Choroid plexus epithelial cell (primary cell): ENCODE measurements at regions not wholly inside any gene's neighbourhood (a gene's known extent, or its start where the extent isn't known, plus 50 kb on each side); places are given as distances from the start of the nearest gene placed in this dataset.

Source experiments
- DNase-seq: peaks from one replicate; pipeline ENCODE4 v3.0.0-alpha.2; 2010; ENCODE audit warnings: low read depth
- H3K4me3 ChIP-seq: 2 replicates; pipeline ENCODE4 v1.5.1; 2011; ENCODE audit warnings: low read depth, mild to moderate bottlenecking, control low read depth, low read length, moderate library complexity
- CTCF ChIP-seq: conservative IDR thresholded peaks from 2 replicates; pipeline ENCODE4 v1.5.1; 2011; ENCODE audit warnings: low read depth, mild to moderate bottlenecking, control low read depth, inconsistent platforms, low read length, moderate library complexity

- TF ChIP-seq CTCF = no peak
- peak; percentile 4 for DNase-seq
Observed at GRCh38 chr4:180635281-180635680, 1607.9 kb upstream of the TENM3 start.

DNA sequence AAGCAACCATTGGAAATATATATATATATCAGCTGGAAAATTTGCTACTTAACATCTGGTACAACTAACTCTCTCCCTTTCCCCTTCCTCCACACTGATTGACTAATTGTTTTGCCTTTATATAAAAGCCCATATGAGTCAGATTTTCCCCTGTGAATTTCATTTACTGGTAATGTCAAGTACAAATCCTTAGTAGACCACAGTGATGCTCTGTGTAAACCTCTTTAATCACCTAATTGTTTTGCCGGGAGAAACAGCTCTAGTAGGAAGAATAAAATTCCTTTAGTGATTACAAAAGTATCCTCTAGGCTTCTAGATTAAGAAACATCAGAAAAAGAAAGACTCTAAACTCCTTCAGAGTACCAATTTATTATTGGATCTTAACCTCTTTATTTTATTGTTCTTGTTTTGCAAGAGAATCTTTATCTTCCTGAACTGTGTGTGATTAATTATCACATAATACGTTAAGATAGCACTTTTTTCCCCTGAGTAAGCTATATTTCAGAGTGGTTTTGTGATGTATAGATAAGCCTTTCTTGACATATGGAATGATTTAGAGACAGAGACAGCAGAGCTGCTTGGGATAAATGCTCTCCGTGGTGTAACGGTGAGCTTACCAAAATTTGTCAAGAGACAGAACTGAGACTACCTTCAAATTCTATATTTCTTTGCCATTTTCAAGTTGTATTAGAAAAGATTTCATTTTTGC is 1606.4 kb upstream of the TENM3 start:
- no peak overlapping the region for H3K4me3 ChIP-seq
- peak; percentile 3 for DNase-seq
- TF ChIP-seq CTCF = no peak

More at GRCh38 chr4:180635281-180635680, 1607.9 kb upstream of the TENM3 start:
- H3K4me3 ChIP-seq = no peak overlapping the region

DNA sequence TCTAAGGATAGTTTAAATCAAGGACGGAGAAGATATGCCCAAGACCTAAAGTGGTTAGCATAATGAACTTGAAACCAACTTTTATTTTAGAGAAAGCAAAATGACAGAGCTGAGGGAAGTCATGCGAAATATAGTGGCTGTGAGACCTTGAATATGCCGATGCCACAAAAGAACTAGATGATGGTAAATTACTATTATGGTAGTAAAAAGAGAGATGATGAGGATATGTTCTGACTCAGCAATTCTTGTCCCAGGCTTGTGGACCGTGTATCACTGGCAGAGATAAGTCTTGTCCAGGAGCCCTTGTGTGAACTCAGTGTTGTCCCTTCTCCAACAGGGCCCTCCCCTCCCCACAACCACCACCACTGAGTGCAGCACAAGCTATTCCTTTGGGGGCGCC is 1605.6 kb upstream of the TENM3 start:
- no peak for TF ChIP-seq CTCF
- no peak for DNase-seq
- no peak overlapping the region for H3K4me3 ChIP-seq

DNA sequence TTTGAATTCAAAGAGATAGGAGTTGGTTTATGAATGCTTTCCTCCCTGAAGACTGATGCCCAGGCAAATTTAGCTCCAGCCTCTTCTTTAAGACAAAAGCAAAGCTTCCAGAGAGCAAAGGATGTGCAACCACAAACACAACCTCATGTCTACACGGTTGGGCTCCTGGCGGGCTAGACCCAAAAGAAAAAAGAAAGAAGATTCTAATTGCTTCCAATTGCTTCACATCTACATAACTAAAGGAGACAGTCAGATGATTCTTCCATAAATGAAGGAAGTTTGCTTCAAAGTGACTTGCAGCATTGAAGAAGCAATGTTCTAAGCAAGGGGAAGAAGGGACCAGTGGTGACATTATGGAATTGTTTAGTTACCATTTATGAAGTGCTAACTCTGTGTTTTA is 1603.0 kb upstream of the TENM3 start:
- DNase-seq = no peak
- no peak for TF ChIP-seq CTCF
- no peak overlapping the region for H3K4me3 ChIP-seq

GRCh38 chr4:180641495-180641894 is 1601.7 kb upstream of the TENM3 start:
- DNase-seq = no peak
- no peak for TF ChIP-seq CTCF
- no peak overlapping the region for H3K4me3 ChIP-seq

DNA sequence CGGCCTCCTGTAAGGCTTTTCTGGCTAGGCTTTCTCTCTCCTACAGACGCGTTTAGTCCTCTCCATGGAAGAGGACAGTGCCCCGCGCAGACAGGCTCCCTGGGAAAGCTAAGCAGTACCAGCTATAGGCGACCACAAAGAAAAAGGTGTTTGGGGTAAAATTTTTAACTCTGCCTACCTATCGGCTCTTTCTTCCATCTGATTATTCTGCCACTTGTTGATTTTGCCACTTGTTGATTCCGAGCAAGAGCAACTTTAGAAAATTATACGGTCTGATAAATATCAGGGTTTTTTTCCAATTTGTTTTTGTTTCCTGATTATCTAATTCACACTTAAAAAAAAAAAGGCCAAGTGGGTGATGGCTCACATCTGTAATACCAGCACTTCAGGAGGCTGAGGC is 1600.5 kb upstream of the TENM3 start:
- TF ChIP-seq CTCF = no peak
- H3K4me3 ChIP-seq = no peak overlapping the region
- no peak for DNase-seq

DNA sequence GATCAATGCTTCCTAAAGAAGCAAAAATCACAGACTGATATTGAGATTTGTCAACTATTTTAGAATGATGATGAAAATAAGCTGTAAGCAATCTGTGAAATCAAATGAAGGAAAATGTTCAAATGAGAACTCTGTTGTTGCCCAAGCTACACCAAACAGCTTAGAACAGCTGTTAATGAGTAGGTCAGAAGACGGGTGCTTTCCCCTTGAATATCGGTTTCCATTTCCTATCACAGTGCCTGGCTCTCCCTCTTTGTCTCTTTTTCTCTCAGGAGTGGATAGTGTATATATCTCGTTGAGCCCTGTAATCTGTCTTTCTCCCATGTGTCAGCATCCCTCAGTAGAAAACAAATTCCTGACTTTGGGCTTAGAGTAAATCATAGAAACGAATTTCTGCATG is 1592.9 kb upstream of the TENM3 start:
- no peak for DNase-seq
- no peak overlapping the region for H3K4me3 ChIP-seq
- no peak for TF ChIP-seq CTCF
